HFFc6 (cell line): ENCODE measurements at regions not wholly inside any gene's neighbourhood (a gene's known extent, or its start where the extent isn't known, plus 50 kb on each side); places are given as distances from the start of the nearest gene placed in this dataset.

Source experiments
- DNase-seq: peaks from one replicate; pipeline ENCODE4 v3.0.0-alpha.2; 2018
- H3K27ac Mint-ChIP-seq: 2 replicates; pipeline ENCODE4 v1.8.0; 2020; ENCODE audit warnings: mild to moderate bottlenecking, mixed read lengths
- H3K27me3 Mint-ChIP-seq: 2 replicates; pipeline ENCODE4 v1.8.0; 2021; ENCODE audit warnings: mild to moderate bottlenecking, moderate library complexity, mixed read lengths; ENCODE audit not compliant: insufficient read depth
- H3K36me3 Mint-ChIP-seq: 2 replicates; pipeline ENCODE4 v1.8.0; 2021; ENCODE audit warnings: low read depth, mixed read lengths
- H3K4me1 Mint-ChIP-seq: 2 replicates; pipeline ENCODE4 v1.8.0; 2020; ENCODE audit warnings: low read depth, mixed read lengths
- H3K4me3 Mint-ChIP-seq: 2 replicates; pipeline ENCODE4 v1.8.0; 2020; ENCODE audit warnings: mild to moderate bottlenecking, moderate library complexity, mixed read lengths
- H3K9me3 Mint-ChIP-seq: 2 replicates; pipeline ENCODE4 v1.8.0; 2020; ENCODE audit warnings: mild to moderate bottlenecking, mixed read lengths
- TF ChIP-seq, protein P1 (sequence below): fragments of 200-600 bp; sonication (generic); IDR thresholded peaks from 2 replicates; pipeline ENCODE4 v1.5.0; 2021; ENCODE audit warnings: antibody characterized with exemption, mild to moderate bottlenecking

GRCh38 chr4:133638751-133639150 is 489.7 kb downstream of the PCDH10 start:
- H3K27ac Mint-ChIP-seq = no peak overlapping the region
- no peaks in the 10 kb centered on the region; the same call in 1 of the 2 replicates for H3K27me3 Mint-ChIP-seq
- TF ChIP-seq, protein P1, sequence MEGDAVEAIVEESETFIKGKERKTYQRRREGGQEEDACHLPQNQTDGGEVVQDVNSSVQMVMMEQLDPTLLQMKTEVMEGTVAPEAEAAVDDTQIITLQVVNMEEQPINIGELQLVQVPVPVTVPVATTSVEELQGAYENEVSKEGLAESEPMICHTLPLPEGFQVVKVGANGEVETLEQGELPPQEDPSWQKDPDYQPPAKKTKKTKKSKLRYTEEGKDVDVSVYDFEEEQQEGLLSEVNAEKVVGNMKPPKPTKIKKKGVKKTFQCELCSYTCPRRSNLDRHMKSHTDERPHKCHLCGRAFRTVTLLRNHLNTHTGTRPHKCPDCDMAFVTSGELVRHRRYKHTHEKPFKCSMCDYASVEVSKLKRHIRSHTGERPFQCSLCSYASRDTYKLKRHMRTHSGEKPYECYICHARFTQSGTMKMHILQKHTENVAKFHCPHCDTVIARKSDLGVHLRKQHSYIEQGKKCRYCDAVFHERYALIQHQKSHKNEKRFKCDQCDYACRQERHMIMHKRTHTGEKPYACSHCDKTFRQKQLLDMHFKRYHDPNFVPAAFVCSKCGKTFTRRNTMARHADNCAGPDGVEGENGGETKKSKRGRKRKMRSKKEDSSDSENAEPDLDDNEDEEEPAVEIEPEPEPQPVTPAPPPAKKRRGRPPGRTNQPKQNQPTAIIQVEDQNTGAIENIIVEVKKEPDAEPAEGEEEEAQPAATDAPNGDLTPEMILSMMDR = no peak

DNA sequence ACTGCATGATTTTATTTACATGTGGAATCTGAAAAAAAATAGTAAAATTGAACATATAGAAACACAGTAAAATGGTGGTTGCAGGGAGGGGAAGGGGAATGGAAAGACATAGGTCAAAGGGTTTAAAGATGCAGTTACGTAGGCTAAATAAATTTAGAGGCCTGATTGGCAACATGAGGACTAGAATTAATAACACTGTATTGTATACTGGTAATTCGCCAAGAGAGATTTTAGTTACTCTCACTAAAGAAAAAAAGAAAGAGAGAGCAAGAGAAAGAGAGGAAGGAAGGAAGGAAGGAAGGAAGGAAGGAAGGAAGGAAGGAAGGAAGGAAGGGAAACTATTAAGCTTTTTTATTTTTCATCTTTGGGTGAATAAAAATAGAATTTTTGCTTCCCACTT is 488.1 kb downstream of the PCDH10 start:
- no peak for DNase-seq
- Mint-ChIP-seq H3K4me1 (no peaks in the 10 kb centered on the region; the same call in 1 of the 2 replicates), H3K36me3 (no peaks in the 10 kb centered on the region), H3K9me3 (peaks cover 9% of the 10 kb centered on the region), H3K27ac (no peak overlapping the region), H3K27me3 (no peaks in the 10 kb centered on the region; the same call in 1 of the 2 replicates), H3K4me3 (no peak overlapping the region)
- TF ChIP-seq, protein P1 = no peak

More at GRCh38 chr4:133638751-133639150, 489.7 kb downstream of the PCDH10 start:
- Mint-ChIP-seq H3K4me1 (no peaks in the 10 kb centered on the region), H3K9me3 (peaks cover 9% of the 10 kb centered on the region), H3K36me3 (no peaks in the 10 kb centered on the region), H3K4me3 (no peak overlapping the region)
- no peak for DNase-seq

DNA sequence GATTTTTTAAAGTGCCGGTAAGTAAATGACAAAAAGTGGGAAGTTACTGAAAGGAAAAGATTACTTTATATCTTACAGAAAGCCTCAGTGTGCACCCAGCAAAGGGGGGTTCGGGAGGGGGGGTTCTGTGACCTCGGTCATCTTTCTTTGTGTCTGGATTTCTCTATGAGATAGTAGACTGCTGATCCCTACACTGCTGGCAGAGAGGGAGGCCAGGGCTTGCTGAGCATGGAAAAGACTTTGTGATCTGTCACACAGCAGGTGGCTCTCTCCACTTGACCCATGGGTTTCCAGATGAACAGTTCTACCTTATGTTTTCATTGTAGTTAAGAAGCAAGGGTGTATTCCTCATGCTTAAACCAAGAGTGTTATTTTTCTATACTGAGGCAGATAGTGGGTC is 475.6 kb downstream of the PCDH10 start:
- H3K27me3 Mint-ChIP-seq = no peaks in the 10 kb centered on the region; the same call in 1 of the 2 replicates
- H3K4me1 Mint-ChIP-seq = peaks cover 11% of the 10 kb centered on the region; the same call in 1 of the 2 replicates
- no peak overlapping the region for H3K4me3 Mint-ChIP-seq
- no peaks in the 10 kb centered on the region; the same call in 1 of the 2 replicates for H3K9me3 Mint-ChIP-seq
- no peak for DNase-seq
- no peaks in the 10 kb centered on the region for H3K36me3 Mint-ChIP-seq
- no peak overlapping the region for H3K27ac Mint-ChIP-seq
- TF ChIP-seq, protein P1 = no peak

- H3K36me3 Mint-ChIP-seq = no peaks in the 10 kb centered on the region
- peaks cover 14% of the 10 kb centered on the region; the same call in 1 of the 2 replicates for H3K4me1 Mint-ChIP-seq
- no peaks in the 10 kb centered on the region; the same call in 1 of the 2 replicates for H3K27me3 Mint-ChIP-seq
- no peaks in the 10 kb centered on the region for H3K9me3 Mint-ChIP-seq
- H3K4me3 Mint-ChIP-seq = no peak overlapping the region
- no peak for DNase-seq
- TF ChIP-seq, protein P1 = no peak
- H3K27ac Mint-ChIP-seq = no peak overlapping the region
Observed at GRCh38 chr4:133623847-133624246, 474.8 kb downstream of the PCDH10 start.

DNA sequence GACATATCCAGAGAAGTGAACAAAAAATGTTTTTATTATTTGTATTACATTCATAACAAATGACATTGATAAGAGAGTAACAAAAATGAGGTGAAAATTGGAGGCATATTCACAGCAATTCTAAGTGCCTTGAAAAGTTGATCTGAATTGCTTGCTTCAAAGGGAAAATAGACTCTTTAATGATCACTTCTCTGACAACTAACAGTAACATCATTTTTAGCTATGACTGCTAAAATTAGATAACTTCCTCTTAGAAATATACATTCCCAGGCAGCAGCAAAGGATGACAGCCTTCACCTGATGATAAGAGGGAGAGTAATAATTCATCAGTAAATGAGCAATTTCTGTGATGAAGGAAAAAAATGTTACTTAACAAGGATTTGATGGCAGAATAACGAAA is 472.5 kb downstream of the PCDH10 start:
- no peaks in the 10 kb centered on the region for H3K36me3 Mint-ChIP-seq
- H3K27ac Mint-ChIP-seq = no peak overlapping the region
- H3K4me1 Mint-ChIP-seq = peaks cover 14% of the 10 kb centered on the region; the same call in 1 of the 2 replicates
- DNase-seq = no peak
- no peaks in the 10 kb centered on the region; the same call in 1 of the 2 replicates for H3K27me3 Mint-ChIP-seq
- no peak overlapping the region for H3K4me3 Mint-ChIP-seq
- H3K9me3 Mint-ChIP-seq = no peaks in the 10 kb centered on the region; the same call in 1 of the 2 replicates
- TF ChIP-seq, protein P1 = no peak
